GM12874 (cell line): ENCODE measurements at regions not wholly inside any gene's neighbourhood (a gene's known extent, or its start where the extent isn't known, plus 50 kb on each side); places are given as distances from the start of the nearest gene placed in this dataset.

Experiments used
- TF ChIP-seq, protein P1 (sequence below): IDR thresholded peaks from 2 replicates; pipeline ENCODE4 v1.5.1; 2011; ENCODE audit warnings: low read depth, mild to moderate bottlenecking, control low read depth, low read length, moderate library complexity; ENCODE audit not compliant: insufficient read depth

DNA sequence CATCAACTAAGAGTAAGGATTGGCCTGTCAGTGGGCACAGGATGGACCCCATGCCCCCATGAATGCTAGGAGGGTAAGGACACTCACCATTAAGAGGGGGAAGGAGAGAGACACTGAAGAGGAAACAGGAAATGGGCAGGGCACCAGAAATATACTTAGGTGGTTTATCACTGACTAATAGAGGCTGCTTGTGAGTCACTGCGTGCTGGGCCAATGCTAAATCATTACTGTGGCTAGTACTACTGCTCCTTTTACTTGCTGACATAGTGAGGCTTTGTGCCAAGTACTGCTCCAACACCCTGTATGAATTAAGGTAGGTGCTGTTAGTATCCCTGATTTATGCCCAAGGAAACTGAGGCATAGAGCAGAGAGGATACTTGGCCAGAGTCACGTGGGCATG, 130.4 kb upstream of the FRMPD4 start:
- TF ChIP-seq, protein P1, sequence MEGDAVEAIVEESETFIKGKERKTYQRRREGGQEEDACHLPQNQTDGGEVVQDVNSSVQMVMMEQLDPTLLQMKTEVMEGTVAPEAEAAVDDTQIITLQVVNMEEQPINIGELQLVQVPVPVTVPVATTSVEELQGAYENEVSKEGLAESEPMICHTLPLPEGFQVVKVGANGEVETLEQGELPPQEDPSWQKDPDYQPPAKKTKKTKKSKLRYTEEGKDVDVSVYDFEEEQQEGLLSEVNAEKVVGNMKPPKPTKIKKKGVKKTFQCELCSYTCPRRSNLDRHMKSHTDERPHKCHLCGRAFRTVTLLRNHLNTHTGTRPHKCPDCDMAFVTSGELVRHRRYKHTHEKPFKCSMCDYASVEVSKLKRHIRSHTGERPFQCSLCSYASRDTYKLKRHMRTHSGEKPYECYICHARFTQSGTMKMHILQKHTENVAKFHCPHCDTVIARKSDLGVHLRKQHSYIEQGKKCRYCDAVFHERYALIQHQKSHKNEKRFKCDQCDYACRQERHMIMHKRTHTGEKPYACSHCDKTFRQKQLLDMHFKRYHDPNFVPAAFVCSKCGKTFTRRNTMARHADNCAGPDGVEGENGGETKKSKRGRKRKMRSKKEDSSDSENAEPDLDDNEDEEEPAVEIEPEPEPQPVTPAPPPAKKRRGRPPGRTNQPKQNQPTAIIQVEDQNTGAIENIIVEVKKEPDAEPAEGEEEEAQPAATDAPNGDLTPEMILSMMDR, result no peak

DNA sequence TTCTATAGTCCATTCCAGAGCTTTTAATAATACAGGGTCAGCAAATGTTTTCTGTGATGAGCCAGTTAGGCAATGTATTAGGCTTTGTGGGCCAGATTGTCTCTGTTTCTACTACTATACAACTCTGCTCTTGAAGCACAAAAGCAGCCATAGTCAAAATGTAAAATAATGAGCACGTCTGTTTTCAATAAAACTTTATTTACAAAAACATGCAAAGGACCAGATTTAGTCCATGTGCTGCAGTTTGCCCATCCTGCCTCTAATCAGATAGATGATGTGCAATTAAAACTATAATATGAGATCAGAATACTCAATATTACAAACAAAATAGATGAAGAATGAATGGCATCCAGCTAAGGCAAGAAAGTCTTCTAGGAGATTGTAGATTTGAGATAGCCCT, 127.8 kb upstream of the FRMPD4 start:
- TF ChIP-seq, protein P1, result no peak

DNA sequence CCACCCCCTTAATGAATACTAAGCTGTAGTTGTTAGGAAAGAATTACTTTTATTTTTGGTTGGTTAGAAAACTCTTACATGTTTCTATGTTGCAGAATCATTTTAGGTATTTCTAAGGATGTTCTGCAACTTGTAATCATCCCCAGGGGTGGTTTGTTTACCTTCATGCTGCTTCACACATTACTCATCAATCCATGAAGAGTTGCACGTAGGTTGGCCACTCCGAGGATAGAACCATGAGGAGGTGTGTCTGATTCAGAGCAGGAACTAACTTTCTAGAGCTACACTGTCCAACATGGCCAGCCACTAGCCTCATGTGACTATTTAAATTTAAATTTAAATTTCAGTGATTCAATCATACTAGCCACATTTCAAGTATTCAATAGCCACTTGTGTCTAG, 127.2 kb upstream of the FRMPD4 start:
- TF ChIP-seq, protein P1, result no peak

DNA sequence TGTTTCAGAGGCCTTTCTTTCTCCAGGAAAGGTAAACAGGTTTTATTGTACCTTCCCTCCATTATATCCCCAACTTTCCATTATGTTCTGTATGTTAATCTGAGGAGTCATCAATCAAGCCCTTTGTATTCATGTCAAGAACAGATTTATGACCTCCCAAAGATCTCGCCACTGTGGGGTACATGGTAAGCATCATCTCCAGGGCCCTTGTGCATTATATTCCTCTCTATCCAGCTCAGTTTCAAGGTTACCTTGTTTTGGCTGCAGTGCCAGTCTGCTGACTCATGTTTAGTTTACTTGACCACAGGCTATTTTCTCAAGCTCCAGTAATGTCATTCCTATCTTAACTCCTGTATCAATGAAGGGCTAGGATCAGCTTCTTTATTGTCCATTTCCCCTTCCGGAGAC, 125.1 kb upstream of the FRMPD4 start:
- TF ChIP-seq, protein P1, result no peak

DNA sequence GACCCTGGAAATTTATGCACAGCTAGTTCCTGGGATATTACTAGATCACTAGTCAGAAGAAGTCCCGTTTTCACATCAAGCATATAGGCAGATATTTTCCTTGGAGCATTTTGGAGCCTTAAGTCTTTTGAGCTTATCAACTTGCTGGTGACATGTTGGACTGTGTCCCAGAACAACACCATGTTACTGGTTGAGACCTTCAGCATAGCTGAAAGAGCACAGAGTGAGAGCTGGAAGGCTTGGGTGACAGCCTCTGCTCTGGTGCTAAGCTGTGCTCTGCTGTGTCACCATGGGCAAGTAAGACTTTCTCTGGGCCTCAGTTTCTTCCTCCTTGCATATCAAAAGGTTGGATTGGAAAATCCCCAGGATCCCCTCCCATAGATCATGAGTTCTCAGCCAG, 116.6 kb upstream of the FRMPD4 start:
- TF ChIP-seq, protein P1, result no peak

DNA sequence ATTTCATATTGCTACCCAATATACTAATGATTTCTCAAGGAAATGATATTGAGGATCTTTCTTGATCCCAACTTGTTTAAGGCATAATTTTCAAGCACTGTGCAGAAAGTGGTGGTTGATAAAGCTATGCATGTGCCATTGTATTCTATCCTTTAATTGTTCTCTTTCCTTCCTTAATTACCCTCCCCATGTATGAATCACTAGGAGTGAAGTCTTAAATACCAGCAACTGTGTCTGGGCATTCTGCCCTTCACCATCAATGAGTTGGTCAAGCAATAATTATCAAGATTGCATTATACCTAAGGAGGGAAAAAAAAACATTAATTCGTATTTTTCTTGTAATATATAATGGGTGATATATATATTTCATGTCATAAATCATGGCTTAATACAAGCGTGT, 111.8 kb upstream of the FRMPD4 start:
- TF ChIP-seq, protein P1, result no peak

DNA sequence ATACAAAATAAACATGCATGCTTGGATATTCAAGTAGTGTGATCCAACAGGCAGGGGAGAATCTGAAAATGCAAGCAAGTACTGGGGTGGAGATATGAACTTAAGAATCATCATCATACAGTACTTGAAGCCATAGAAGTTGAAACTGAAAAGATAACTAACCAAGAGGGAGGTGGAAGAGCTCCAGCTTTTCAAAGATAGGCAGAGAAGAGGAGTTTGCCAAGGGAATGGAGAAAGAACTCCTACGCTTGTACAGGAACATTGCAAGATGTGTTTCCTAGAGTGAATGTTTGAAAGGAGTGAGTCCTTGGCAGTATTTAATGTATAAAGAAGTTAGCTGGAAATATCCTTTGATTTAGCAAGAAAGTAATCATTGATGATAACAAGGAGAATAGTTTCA, 106.2 kb upstream of the FRMPD4 start:
- TF ChIP-seq, protein P1, result no peak

DNA sequence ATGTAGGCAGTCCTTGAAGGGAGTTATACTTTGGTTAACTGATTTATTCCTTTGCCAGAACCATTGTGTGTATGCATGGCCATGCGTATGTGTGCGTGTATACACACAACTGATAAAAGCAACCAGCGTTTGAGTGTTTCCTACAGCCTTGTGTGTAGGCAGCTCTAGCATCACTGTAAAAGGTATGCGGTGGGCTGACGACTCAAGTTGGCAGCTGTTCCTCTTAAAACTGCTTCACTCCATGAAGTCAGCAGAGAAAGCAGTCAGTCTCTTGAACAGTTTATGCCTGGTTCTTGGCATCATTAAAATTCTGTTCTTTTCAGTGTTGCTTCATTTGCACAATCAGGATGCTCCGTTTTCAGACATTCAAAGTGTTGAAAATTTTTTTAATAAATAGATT, 103.5 kb upstream of the FRMPD4 start:
- TF ChIP-seq, protein P1, result no peak
